ENCODE measurements at regions not wholly inside any gene's neighbourhood (a gene's known extent, or its start where the extent isn't known, plus 50 kb on each side); places are given as distances from the start of the nearest gene placed in this dataset.

- TF ChIP-seq CTCF (IDR thresholded peaks at IDR 0.05; ENCODE audit: low read depth, low read length, missing control alignments): no peak
- Histone ChIP-seq H3K4me3 (ENCODE audit: low read depth, low read length) (no peak overlapping the region), H3K36me3 (replicated peaks) (no peaks in the 10 kb centered on the region), H3K27me3 (replicated peaks) (no peaks in the 10 kb centered on the region), H3K27ac (no peak overlapping the region)
- in situ Hi-C loops (cut with HindIII; ENCODE audit: low pct_ligation_motif_present, low sequenced_read_pairs): no loop called here
- DNase-seq: no peak
Observed at GRCh38 chr5:110250355-110250754, 476.1 kb downstream of the TMEM232 start.

GRCh38 chr5:110250755-110251154, 475.7 kb downstream of the TMEM232 start:
- Histone ChIP-seq H3K4me3 (ENCODE audit: low read depth, low read length) (no peak overlapping the region), H3K36me3 (replicated peaks) (no peaks in the 10 kb centered on the region), H3K27me3 (replicated peaks) (no peaks in the 10 kb centered on the region), H3K27ac (no peak overlapping the region)
- in situ Hi-C loops (cut with HindIII; ENCODE audit: low pct_ligation_motif_present, low sequenced_read_pairs): no loop called here
- no peak for DNase-seq
- no peak for TF ChIP-seq CTCF (IDR thresholded peaks at IDR 0.05; ENCODE audit: low read depth, low read length, missing control alignments)

GRCh38 chr5:110251366-110251765, 475.1 kb downstream of the TMEM232 start:
- Histone ChIP-seq H3K27ac (no peak overlapping the region), H3K4me3 (ENCODE audit: low read depth, low read length) (no peak overlapping the region), H3K36me3 (replicated peaks) (no peaks in the 10 kb centered on the region), H3K27me3 (replicated peaks) (no peaks in the 10 kb centered on the region)
- no peak for DNase-seq
- TF ChIP-seq CTCF (IDR thresholded peaks at IDR 0.05; ENCODE audit: low read depth, low read length, missing control alignments): no peak
- in situ Hi-C loops (cut with HindIII; ENCODE audit: low pct_ligation_motif_present, low sequenced_read_pairs): no loop called here

- H3K27ac ChIP-seq: no peak overlapping the region
- TF ChIP-seq CTCF (IDR thresholded peaks at IDR 0.05; ENCODE audit: low read depth, low read length, missing control alignments): no peak
- in situ Hi-C loops (cut with HindIII; ENCODE audit: low pct_ligation_motif_present, low sequenced_read_pairs): no loop called here
- no peak overlapping the region for H3K4me3 ChIP-seq (ENCODE audit: low read depth, low read length)
- no peak for DNase-seq
- H3K27me3 ChIP-seq (replicated peaks): no peaks in the 10 kb centered on the region
- H3K36me3 ChIP-seq (replicated peaks): no peaks in the 10 kb centered on the region
Observed at GRCh38 chr5:110255194-110255593, 471.3 kb downstream of the TMEM232 start.

GRCh38 chr5:110256298-110256697, 470.2 kb downstream of the TMEM232 start:
- Histone ChIP-seq H3K27ac (no peak overlapping the region), H3K4me3 (ENCODE audit: low read depth, low read length) (no peak overlapping the region), H3K27me3 (replicated peaks) (no peaks in the 10 kb centered on the region), H3K36me3 (replicated peaks) (no peaks in the 10 kb centered on the region)
- in situ Hi-C loops (cut with HindIII; ENCODE audit: low pct_ligation_motif_present, low sequenced_read_pairs): no loop called here
- TF ChIP-seq CTCF (IDR thresholded peaks at IDR 0.05; ENCODE audit: low read depth, low read length, missing control alignments): no peak
- no peak for DNase-seq

- DNase-seq: no peak
- no peak overlapping the region for H3K4me3 ChIP-seq (ENCODE audit: low read depth, low read length)
- in situ Hi-C loops (cut with HindIII; ENCODE audit: low pct_ligation_motif_present, low sequenced_read_pairs): no loop called here
- TF ChIP-seq CTCF (IDR thresholded peaks at IDR 0.05; ENCODE audit: low read depth, low read length, missing control alignments): no peak
- no peaks in the 10 kb centered on the region for H3K27me3 ChIP-seq (replicated peaks)
- no peak overlapping the region for H3K27ac ChIP-seq
- H3K36me3 ChIP-seq (replicated peaks): no peaks in the 10 kb centered on the region
Observed at GRCh38 chr5:110257971-110258370, 468.5 kb downstream of the TMEM232 start.

Data from brain microvascular endothelial cell (primary cell).